ENCODE measurements at regions not wholly inside any gene's neighbourhood (a gene's known extent, or its start where the extent isn't known, plus 50 kb on each side); places are given as distances from the start of the nearest gene placed in this dataset.

- Mint-ChIP-seq H3K4me1 (ENCODE audit: low read depth, unreplicated experiment) (no peaks in the 10 kb centered on the region), H3K27me3 (ENCODE audit: unreplicated experiment) (no peaks in the 10 kb centered on the region), H3K36me3 (ENCODE audit: insufficient read depth, unreplicated experiment) (no peaks in the 10 kb centered on the region), H3K27ac (ENCODE audit: unreplicated experiment) (no peak overlapping the region), H3K9me3 (ENCODE audit: low read depth, unreplicated experiment) (peaks cover 19% of the 10 kb centered on the region), H3K4me3 (ENCODE audit: low read depth, unreplicated experiment) (no peak overlapping the region)
- CTCF ChIA-PET, result no interaction called here
- intact Hi-C loops (cut with micrococcal nuclease; ENCODE audit: unreplicated experiment), result no loop called here
- no TSS peak for BruUV-seq (replicated peaks)
- TF ChIP-seq CTCF (IDR thresholded peaks at IDR 0.05; ENCODE audit: unreplicated experiment), result no peak
- DNase-seq, result no peak
Observed at GRCh38 chr2:123808243-123808642, 216.8 kb upstream of the CNTNAP5 start.

- no peak overlapping the region for H3K27ac Mint-ChIP-seq (ENCODE audit: unreplicated experiment)
- CTCF ChIA-PET, result interaction anchor here (0.6 kb wide), 1 partner anchor 504 kb away, joined by 3 read pairs; no protein-coding TSS in a partner anchor
- no peak for TF ChIP-seq CTCF (IDR thresholded peaks at IDR 0.05; ENCODE audit: unreplicated experiment)
- no peak for DNase-seq
- no peaks in the 10 kb centered on the region for H3K27me3 Mint-ChIP-seq (ENCODE audit: unreplicated experiment)
- H3K9me3 Mint-ChIP-seq (ENCODE audit: low read depth, unreplicated experiment), result peaks cover 17% of the 10 kb centered on the region
- intact Hi-C loops (cut with micrococcal nuclease; ENCODE audit: unreplicated experiment), result no loop called here
- H3K4me3 Mint-ChIP-seq (ENCODE audit: low read depth, unreplicated experiment), result no peak overlapping the region
- H3K36me3 Mint-ChIP-seq (ENCODE audit: insufficient read depth, unreplicated experiment), result no peaks in the 10 kb centered on the region
- BruUV-seq (replicated peaks), result no TSS peak
- no peaks in the 10 kb centered on the region for H3K4me1 Mint-ChIP-seq (ENCODE audit: low read depth, unreplicated experiment)
Observed at GRCh38 chr2:123811846-123812245, 213.2 kb upstream of the CNTNAP5 start.

- intact Hi-C loops (cut with micrococcal nuclease; ENCODE audit: unreplicated experiment), result no loop called here
- no peak overlapping the region for H3K4me3 Mint-ChIP-seq (ENCODE audit: low read depth, unreplicated experiment)
- H3K27me3 Mint-ChIP-seq (ENCODE audit: unreplicated experiment), result no peaks in the 10 kb centered on the region
- no peaks in the 10 kb centered on the region for H3K36me3 Mint-ChIP-seq (ENCODE audit: insufficient read depth, unreplicated experiment)
- CTCF ChIA-PET, result no interaction called here
- peaks cover 14% of the 10 kb centered on the region for H3K9me3 Mint-ChIP-seq (ENCODE audit: low read depth, unreplicated experiment)
- no TSS peak for BruUV-seq (replicated peaks)
- H3K27ac Mint-ChIP-seq (ENCODE audit: unreplicated experiment), result no peak overlapping the region
- no peak for DNase-seq
- no peaks in the 10 kb centered on the region for H3K4me1 Mint-ChIP-seq (ENCODE audit: low read depth, unreplicated experiment)
- TF ChIP-seq CTCF (IDR thresholded peaks at IDR 0.05; ENCODE audit: unreplicated experiment), result no peak
Observed at GRCh38 chr2:123816203-123816602, 208.9 kb upstream of the CNTNAP5 start.

- Mint-ChIP-seq H3K27ac (ENCODE audit: unreplicated experiment) (no peak overlapping the region), H3K9me3 (ENCODE audit: low read depth, unreplicated experiment) (peaks cover 13% of the 10 kb centered on the region), H3K27me3 (ENCODE audit: unreplicated experiment) (no peaks in the 10 kb centered on the region), H3K4me1 (ENCODE audit: low read depth, unreplicated experiment) (no peaks in the 10 kb centered on the region), H3K4me3 (ENCODE audit: low read depth, unreplicated experiment) (no peak overlapping the region), H3K36me3 (ENCODE audit: insufficient read depth, unreplicated experiment) (no peaks in the 10 kb centered on the region)
- no peak for TF ChIP-seq CTCF (IDR thresholded peaks at IDR 0.05; ENCODE audit: unreplicated experiment)
- CTCF ChIA-PET, result no interaction called here
- no TSS peak for BruUV-seq (replicated peaks)
- DNase-seq, result no peak
- intact Hi-C loops (cut with micrococcal nuclease; ENCODE audit: unreplicated experiment), result no loop called here
Observed at GRCh38 chr2:123816928-123817327, 208.2 kb upstream of the CNTNAP5 start.

All from Calu3 (cell line).